ENCODE measurements at regions not wholly inside any gene's neighbourhood (a gene's known extent, or its start where the extent isn't known, plus 50 kb on each side); places are given as distances from the start of the nearest gene placed in this dataset.

DNA sequence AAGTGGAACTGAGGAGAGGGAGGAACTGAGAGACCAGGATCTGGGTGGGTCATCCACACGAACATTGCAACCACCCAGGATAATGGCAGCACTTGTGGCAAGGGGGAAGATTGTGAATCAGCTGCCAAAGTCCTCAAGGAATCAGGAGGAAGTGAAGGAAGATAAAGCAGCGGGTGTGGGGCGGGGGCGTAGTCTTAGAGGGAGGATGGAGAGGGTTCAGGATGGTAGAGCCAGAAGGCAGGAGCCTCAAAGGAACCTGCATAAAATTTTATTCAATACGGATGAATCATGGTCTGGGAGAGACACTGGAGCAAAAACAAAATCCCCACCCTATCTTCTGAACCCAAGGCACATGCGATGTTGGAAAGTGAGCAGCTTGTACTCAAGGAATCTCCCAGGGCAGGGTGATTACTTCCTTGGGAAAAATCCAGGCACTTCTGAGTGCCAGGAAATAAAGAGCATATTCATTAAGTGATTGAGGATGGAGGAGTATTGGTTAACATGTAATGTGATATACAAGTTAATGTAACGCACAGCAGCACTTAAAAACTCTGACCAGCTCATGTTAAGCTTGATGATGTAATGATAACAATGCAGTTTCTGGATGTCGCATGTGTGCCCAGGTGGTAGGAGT is 82.0 kb upstream of the B3GAT2 start:
- H4K12ac ChIP-seq (ENCODE audit: low read depth, low read length) = no peak overlapping the region
- H3K14ac ChIP-seq (ENCODE audit: low read length) = no peak overlapping the region
- no peaks in the 10 kb centered on the region for H3K27me3 ChIP-seq (ENCODE audit: insufficient read depth, low read length)
- H3K79me1 ChIP-seq (ENCODE audit: low read length) = no peaks in the 10 kb centered on the region
- no peaks in the 10 kb centered on the region for H3K79me2 ChIP-seq (ENCODE audit: control insufficient read depth, insufficient read depth, low read length, poor library complexity)
- H3K9me3 ChIP-seq (ENCODE audit: insufficient read depth, low read depth, low read length) = no peaks in the 10 kb centered on the region
- no peak overlapping the region for H3K4ac ChIP-seq (ENCODE audit: low read depth, low read length)
- H4K8ac ChIP-seq (ENCODE audit: low read depth, low read length) = no peak overlapping the region
- no peak overlapping the region for H3K4me2 ChIP-seq (ENCODE audit: low read length)
- no peaks in the 10 kb centered on the region for H3K4me1 ChIP-seq (ENCODE audit: control insufficient read depth in 1 of 2, insufficient read depth in 2 of 2, low read length in 2 of 2)
- no peak overlapping the region for H3K18ac ChIP-seq (ENCODE audit: low read length)
- no peak for DNase-seq
- no peak overlapping the region for H3K4me3 ChIP-seq (ENCODE audit: low read depth, low read length)
- no peak overlapping the region for H4K91ac ChIP-seq (ENCODE audit: low read depth, low read length)
- no peak overlapping the region for H3K27ac ChIP-seq (ENCODE audit: low read depth, low read length)
- no peak overlapping the region for H3K9ac ChIP-seq (ENCODE audit: low read length)
- H2BK5ac ChIP-seq (ENCODE audit: low read depth, low read length, poor library complexity) = no peak overlapping the region
- H2AK5ac ChIP-seq (ENCODE audit: low read length) = no peak overlapping the region
- H2AFZ ChIP-seq (ENCODE audit: insufficient read depth, low read length, poor library complexity) = no peak overlapping the region
- H3K36me3 ChIP-seq (ENCODE audit: control insufficient read depth in 1 of 2, insufficient read depth in 2 of 2, low read length in 2 of 2) = no peaks in the 10 kb centered on the region
- H2BK120ac ChIP-seq (ENCODE audit: insufficient read depth, low read length, poor library complexity) = no peak overlapping the region
- WGBS (ENCODE audit: extremely low coverage, insufficient coverage, insufficient read length) = no CpG with 5 or more reads among the region's 8 CpGs
- no peak overlapping the region for H2BK12ac ChIP-seq (ENCODE audit: low read length)
- H3K23ac ChIP-seq (ENCODE audit: low read length) = no peak overlapping the region

GRCh38 chr6:71040043-71040442 is 83.2 kb upstream of the B3GAT2 start:
- no peak overlapping the region for H3K14ac ChIP-seq (ENCODE audit: low read length)
- no peak overlapping the region for H3K27ac ChIP-seq (ENCODE audit: low read depth, low read length)
- H3K36me3 ChIP-seq (ENCODE audit: control insufficient read depth in 1 of 2, insufficient read depth in 2 of 2, low read length in 2 of 2) = no peaks in the 10 kb centered on the region
- no peak overlapping the region for H3K4me3 ChIP-seq (ENCODE audit: low read depth, low read length)
- no CpG with 5 or more reads among the region's 1 CpG for WGBS (ENCODE audit: extremely low coverage, insufficient coverage, insufficient read length)
- H4K12ac ChIP-seq (ENCODE audit: low read depth, low read length) = no peak overlapping the region
- H2BK120ac ChIP-seq (ENCODE audit: insufficient read depth, low read length, poor library complexity) = no peak overlapping the region
- no peaks in the 10 kb centered on the region for H3K79me2 ChIP-seq (ENCODE audit: control insufficient read depth, insufficient read depth, low read length, poor library complexity)
- no peak overlapping the region for H4K91ac ChIP-seq (ENCODE audit: low read depth, low read length)
- H3K9me3 ChIP-seq (ENCODE audit: insufficient read depth, low read depth, low read length) = no peaks in the 10 kb centered on the region
- DNase-seq = no peak
- no peak overlapping the region for H2AFZ ChIP-seq (ENCODE audit: insufficient read depth, low read length, poor library complexity)
- no peak overlapping the region for H3K4ac ChIP-seq (ENCODE audit: low read depth, low read length)
- no peaks in the 10 kb centered on the region for H3K27me3 ChIP-seq (ENCODE audit: insufficient read depth, low read length)
- H3K23ac ChIP-seq (ENCODE audit: low read length) = no peak overlapping the region
- no peaks in the 10 kb centered on the region for H3K4me1 ChIP-seq (ENCODE audit: control insufficient read depth in 1 of 2, insufficient read depth in 2 of 2, low read length in 2 of 2)
- H2AK5ac ChIP-seq (ENCODE audit: low read length) = no peak overlapping the region
- H3K79me1 ChIP-seq (ENCODE audit: low read length) = no peaks in the 10 kb centered on the region
- no peak overlapping the region for H3K18ac ChIP-seq (ENCODE audit: low read length)
- H3K9ac ChIP-seq (ENCODE audit: low read length) = no peak overlapping the region
- no peak overlapping the region for H4K8ac ChIP-seq (ENCODE audit: low read depth, low read length)
- H2BK5ac ChIP-seq (ENCODE audit: low read depth, low read length, poor library complexity) = no peak overlapping the region
- no peak overlapping the region for H2BK12ac ChIP-seq (ENCODE audit: low read length)
- no peak overlapping the region for H3K4me2 ChIP-seq (ENCODE audit: low read length)

DNA sequence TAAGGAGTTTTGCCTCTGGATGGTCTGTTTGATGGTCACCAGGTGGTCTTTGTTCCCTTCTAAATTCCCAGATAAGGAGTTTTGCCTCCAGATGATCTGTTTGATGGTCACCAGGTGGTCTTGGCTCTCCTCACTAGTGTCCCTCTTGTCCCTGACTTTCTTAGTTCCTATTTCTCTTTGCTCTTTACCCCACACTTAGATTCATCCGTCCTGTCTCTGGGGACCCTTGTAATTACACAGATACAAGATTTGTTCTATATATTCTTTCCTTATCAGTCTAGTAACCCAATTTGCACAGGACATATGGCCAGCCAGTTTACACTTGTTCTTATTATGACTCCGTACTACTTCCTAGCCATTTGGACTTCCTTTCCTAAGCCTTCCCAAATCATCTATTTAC is 84.0 kb upstream of the B3GAT2 start:
- Histone ChIP-seq H4K8ac (ENCODE audit: low read depth, low read length) (no peak overlapping the region), H2BK5ac (ENCODE audit: low read depth, low read length, poor library complexity) (no peak overlapping the region), H4K91ac (ENCODE audit: low read depth, low read length) (no peak overlapping the region), H3K4me2 (ENCODE audit: low read length) (no peak overlapping the region), H3K9me3 (ENCODE audit: insufficient read depth, low read depth, low read length) (no peaks in the 10 kb centered on the region), H4K12ac (ENCODE audit: low read depth, low read length) (no peak overlapping the region), H3K79me2 (ENCODE audit: control insufficient read depth, insufficient read depth, low read length, poor library complexity) (no peaks in the 10 kb centered on the region), H2AK5ac (ENCODE audit: low read length) (no peak overlapping the region), H3K79me1 (ENCODE audit: low read length) (no peaks in the 10 kb centered on the region), H3K27me3 (ENCODE audit: insufficient read depth, low read length) (no peaks in the 10 kb centered on the region), H3K14ac (ENCODE audit: low read length) (no peak overlapping the region), H3K4me3 (ENCODE audit: low read depth, low read length) (no peak overlapping the region), H2BK120ac (ENCODE audit: insufficient read depth, low read length, poor library complexity) (no peak overlapping the region), H3K27ac (ENCODE audit: low read depth, low read length) (no peak overlapping the region), H3K4me1 (ENCODE audit: control insufficient read depth in 1 of 2, insufficient read depth in 2 of 2, low read length in 2 of 2) (no peaks in the 10 kb centered on the region), H3K4ac (ENCODE audit: low read depth, low read length) (no peak overlapping the region), H3K18ac (ENCODE audit: low read length) (no peak overlapping the region), H3K9ac (ENCODE audit: low read length) (no peak overlapping the region), H2AFZ (ENCODE audit: insufficient read depth, low read length, poor library complexity) (no peak overlapping the region), H3K23ac (ENCODE audit: low read length) (no peak overlapping the region), H3K36me3 (ENCODE audit: control insufficient read depth in 1 of 2, insufficient read depth in 2 of 2, low read length in 2 of 2) (no peaks in the 10 kb centered on the region), H2BK12ac (ENCODE audit: low read length) (no peak overlapping the region)
- no peak for DNase-seq
- WGBS (ENCODE audit: extremely low coverage, insufficient coverage, insufficient read length) = no CpG with 5 or more reads among the region's 2 CpGs

DNA sequence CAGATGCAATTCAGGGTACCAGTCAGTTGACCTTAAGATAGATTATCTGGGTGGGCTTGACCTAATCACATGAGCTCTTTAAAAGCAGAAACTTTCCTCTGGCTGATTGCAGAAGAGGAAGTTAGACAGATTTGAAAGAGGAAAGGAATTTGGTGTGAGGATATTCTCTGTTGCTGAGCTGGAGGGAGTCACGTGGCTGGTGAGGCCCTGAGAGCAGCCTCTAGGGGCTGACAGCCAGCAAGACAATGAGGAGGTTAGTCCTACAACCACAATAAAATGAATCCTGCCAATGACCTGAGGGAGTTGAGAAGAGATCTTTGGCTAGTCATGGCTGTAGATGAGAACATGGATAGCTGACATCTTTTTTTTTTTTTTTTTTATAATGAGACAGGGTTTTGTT is 87.0 kb upstream of the B3GAT2 start:
- Histone ChIP-seq H2BK5ac (ENCODE audit: low read depth, low read length, poor library complexity) (no peak overlapping the region), H3K27me3 (ENCODE audit: insufficient read depth, low read length) (no peaks in the 10 kb centered on the region), H3K23ac (ENCODE audit: low read length) (no peak overlapping the region), H3K4me1 (ENCODE audit: control insufficient read depth in 1 of 2, insufficient read depth in 2 of 2, low read length in 2 of 2) (peaks cover 0 to 2% of the 10 kb centered on the region in 2 experiments), H3K27ac (ENCODE audit: low read depth, low read length) (no peak overlapping the region), H3K18ac (ENCODE audit: low read length) (no peak overlapping the region), H3K9ac (ENCODE audit: low read length) (no peak overlapping the region), H3K4ac (ENCODE audit: low read depth, low read length) (no peak overlapping the region), H3K79me1 (ENCODE audit: low read length) (no peaks in the 10 kb centered on the region), H4K8ac (ENCODE audit: low read depth, low read length) (no peak overlapping the region), H3K9me3 (ENCODE audit: insufficient read depth, low read depth, low read length) (no peaks in the 10 kb centered on the region), H3K79me2 (ENCODE audit: control insufficient read depth, insufficient read depth, low read length, poor library complexity) (no peaks in the 10 kb centered on the region), H3K36me3 (ENCODE audit: control insufficient read depth in 1 of 2, insufficient read depth in 2 of 2, low read length in 2 of 2) (no peaks in the 10 kb centered on the region), H2BK12ac (ENCODE audit: low read length) (no peak overlapping the region), H3K14ac (ENCODE audit: low read length) (no peak overlapping the region), H2AFZ (ENCODE audit: insufficient read depth, low read length, poor library complexity) (no peak overlapping the region), H2AK5ac (ENCODE audit: low read length) (no peak overlapping the region), H4K12ac (ENCODE audit: low read depth, low read length) (no peak overlapping the region), H2BK120ac (ENCODE audit: insufficient read depth, low read length, poor library complexity) (no peak overlapping the region), H3K4me2 (ENCODE audit: low read length) (no peak overlapping the region), H3K4me3 (ENCODE audit: low read depth, low read length) (no peak overlapping the region), H4K91ac (ENCODE audit: low read depth, low read length) (no peak overlapping the region)
- DNase-seq = no peak
- WGBS (ENCODE audit: extremely low coverage, insufficient coverage, insufficient read length) = no CpG with 5 or more reads among the region's 1 CpG
